HFFc6 (cell line): ENCODE measurements at regions not wholly inside any gene's neighbourhood (a gene's known extent, or its start where the extent isn't known, plus 50 kb on each side); places are given as distances from the start of the nearest gene placed in this dataset.

ENCODE experiments used
- DNase-seq: peaks from one replicate; pipeline ENCODE4 v3.0.0-alpha.2; 2018
- H3K27ac Mint-ChIP-seq: 2 replicates; pipeline ENCODE4 v1.8.0; 2020; ENCODE audit warnings: mild to moderate bottlenecking, mixed read lengths
- H3K27me3 Mint-ChIP-seq: 2 replicates; pipeline ENCODE4 v1.8.0; 2021; ENCODE audit warnings: mild to moderate bottlenecking, moderate library complexity, mixed read lengths; ENCODE audit not compliant: insufficient read depth
- H3K36me3 Mint-ChIP-seq: 2 replicates; pipeline ENCODE4 v1.8.0; 2021; ENCODE audit warnings: low read depth, mixed read lengths
- H3K4me1 Mint-ChIP-seq: 2 replicates; pipeline ENCODE4 v1.8.0; 2020; ENCODE audit warnings: low read depth, mixed read lengths
- H3K4me3 Mint-ChIP-seq: 2 replicates; pipeline ENCODE4 v1.8.0; 2020; ENCODE audit warnings: mild to moderate bottlenecking, moderate library complexity, mixed read lengths
- H3K9me3 Mint-ChIP-seq: 2 replicates; pipeline ENCODE4 v1.8.0; 2020; ENCODE audit warnings: mild to moderate bottlenecking, mixed read lengths
- TF ChIP-seq, protein P1 (sequence below): fragments of 200-600 bp; sonication (generic); IDR thresholded peaks from 2 replicates; pipeline ENCODE4 v1.5.0; 2021; ENCODE audit warnings: antibody characterized with exemption, mild to moderate bottlenecking

DNA sequence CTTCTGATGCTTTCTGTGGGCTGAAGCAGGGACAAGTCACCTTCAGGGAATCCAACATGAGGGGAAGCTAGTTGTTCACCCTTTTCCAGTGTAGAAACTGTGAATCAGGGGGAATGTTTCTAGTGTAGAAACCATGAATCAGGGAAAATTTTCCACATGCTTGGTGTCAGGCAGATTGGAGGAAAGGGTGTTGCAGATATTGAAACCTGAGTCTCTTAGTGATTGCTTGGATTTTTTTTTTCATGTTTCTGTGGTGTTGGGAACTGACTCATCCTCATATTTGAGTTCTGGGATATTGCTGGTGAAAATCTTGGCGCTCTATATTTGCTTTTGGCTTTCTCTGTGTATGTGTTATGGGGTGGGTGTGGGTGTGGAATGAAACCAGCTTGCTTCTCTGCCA is 144.5 kb upstream of the FBXO33 start:
- TF ChIP-seq, protein P1, sequence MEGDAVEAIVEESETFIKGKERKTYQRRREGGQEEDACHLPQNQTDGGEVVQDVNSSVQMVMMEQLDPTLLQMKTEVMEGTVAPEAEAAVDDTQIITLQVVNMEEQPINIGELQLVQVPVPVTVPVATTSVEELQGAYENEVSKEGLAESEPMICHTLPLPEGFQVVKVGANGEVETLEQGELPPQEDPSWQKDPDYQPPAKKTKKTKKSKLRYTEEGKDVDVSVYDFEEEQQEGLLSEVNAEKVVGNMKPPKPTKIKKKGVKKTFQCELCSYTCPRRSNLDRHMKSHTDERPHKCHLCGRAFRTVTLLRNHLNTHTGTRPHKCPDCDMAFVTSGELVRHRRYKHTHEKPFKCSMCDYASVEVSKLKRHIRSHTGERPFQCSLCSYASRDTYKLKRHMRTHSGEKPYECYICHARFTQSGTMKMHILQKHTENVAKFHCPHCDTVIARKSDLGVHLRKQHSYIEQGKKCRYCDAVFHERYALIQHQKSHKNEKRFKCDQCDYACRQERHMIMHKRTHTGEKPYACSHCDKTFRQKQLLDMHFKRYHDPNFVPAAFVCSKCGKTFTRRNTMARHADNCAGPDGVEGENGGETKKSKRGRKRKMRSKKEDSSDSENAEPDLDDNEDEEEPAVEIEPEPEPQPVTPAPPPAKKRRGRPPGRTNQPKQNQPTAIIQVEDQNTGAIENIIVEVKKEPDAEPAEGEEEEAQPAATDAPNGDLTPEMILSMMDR, result no peak
- Mint-ChIP-seq H3K4me1 (no peaks in the 10 kb centered on the region), H3K36me3 (no peaks in the 10 kb centered on the region), H3K27ac (no peak overlapping the region), H3K9me3 (peaks cover 22% of the 10 kb centered on the region), H3K4me3 (no peak overlapping the region), H3K27me3 (peaks cover 2% of the 10 kb centered on the region; the same call in 1 of the 2 replicates)
- no peak for DNase-seq

DNA sequence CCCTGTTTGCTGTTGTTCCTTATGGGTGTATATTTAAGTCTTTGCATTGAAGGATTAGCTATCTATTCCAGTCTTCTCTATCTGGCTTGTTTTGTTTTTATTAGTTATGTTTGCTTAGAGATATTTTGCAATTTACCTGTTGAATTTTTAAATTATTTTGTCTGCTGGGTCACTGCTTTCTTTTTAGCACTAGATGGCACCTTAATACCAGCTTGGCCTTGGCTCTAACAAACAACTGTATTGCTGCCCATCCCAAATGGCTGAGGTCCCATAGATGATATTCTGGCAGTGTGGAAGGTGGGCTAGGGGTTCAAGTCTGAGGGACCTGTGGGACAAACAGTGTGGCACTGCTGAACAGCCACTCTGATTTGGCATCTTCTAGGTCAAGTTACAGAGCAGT is 144.0 kb upstream of the FBXO33 start:
- Mint-ChIP-seq H3K36me3 (no peaks in the 10 kb centered on the region), H3K4me1 (no peaks in the 10 kb centered on the region), H3K27ac (no peak overlapping the region), H3K27me3 (peaks cover 2% of the 10 kb centered on the region; the same call in 1 of the 2 replicates), H3K4me3 (no peak overlapping the region), H3K9me3 (peaks cover 27% of the 10 kb centered on the region)
- DNase-seq, result no peak
- TF ChIP-seq, protein P1, result no peak

DNA sequence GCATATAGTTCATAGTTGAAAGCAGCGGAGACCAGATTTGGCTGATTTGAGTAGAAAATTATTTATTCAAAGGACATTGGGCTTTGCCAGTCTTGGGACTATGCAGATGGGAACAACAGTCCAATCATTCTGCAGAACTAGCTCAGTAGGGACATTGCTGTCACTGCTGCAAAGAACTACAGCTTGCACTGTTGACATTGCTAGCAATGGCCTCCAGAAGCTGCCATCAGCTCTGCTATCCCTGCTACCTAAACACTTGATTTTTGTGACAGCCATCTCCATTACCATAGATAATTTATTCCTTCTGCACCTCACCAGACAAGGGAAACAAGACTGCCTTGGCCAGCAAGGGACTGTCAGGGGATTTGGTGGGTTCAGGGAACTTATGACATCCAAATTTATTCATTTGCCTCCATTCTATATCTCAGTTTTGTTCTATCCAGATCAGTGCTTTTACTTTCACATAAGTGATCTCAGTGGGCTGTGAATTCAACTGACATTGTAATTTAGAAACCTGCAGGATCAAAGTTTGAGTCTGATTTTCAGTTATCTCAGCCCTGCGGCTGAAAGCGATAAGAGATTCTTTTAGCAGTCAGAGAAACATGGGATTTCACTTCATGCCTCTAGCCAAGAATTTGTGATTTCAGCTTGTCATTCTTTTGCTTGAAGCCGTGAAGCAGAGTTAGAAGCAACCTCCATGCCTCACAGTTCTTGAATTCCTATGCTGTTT is 136.7 kb upstream of the FBXO33 start:
- peaks cover 25% of the 10 kb centered on the region for H3K9me3 Mint-ChIP-seq
- H3K27me3 Mint-ChIP-seq, result no peaks in the 10 kb centered on the region; the same call in 1 of the 2 replicates
- TF ChIP-seq, protein P1, result no peak

DNA sequence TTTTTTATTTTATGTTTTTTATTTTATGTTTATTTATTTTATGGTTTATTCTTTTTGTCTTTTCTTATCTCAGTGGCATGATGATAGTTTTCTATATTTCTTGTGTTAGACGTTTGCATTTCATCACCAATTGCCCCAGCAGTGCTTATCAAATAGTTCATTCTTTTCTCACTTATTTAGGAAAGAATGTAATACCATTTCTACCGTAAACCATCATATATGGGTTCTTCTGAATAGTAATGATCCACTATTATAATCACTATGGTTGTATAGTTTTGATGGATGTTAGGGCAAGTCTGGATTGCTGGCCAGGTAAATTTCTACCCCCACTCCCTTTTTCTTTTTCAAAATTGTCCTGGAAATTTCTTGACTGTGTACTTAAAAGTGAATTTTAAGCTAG is 134.6 kb upstream of the FBXO33 start:
- Mint-ChIP-seq H3K27ac (no peak overlapping the region), H3K4me3 (no peak overlapping the region), H3K9me3 (peaks cover 16% of the 10 kb centered on the region), H3K27me3 (no peaks in the 10 kb centered on the region; the same call in 1 of the 2 replicates), H3K36me3 (no peaks in the 10 kb centered on the region), H3K4me1 (no peaks in the 10 kb centered on the region)
- DNase-seq, result no peak
- TF ChIP-seq, protein P1, result no peak

More for the DNA sequence above, 136.7 kb upstream of the FBXO33 start:
- no peaks in the 10 kb centered on the region for H3K4me1 Mint-ChIP-seq
- no peak overlapping the region for H3K4me3 Mint-ChIP-seq
- no peaks in the 10 kb centered on the region for H3K36me3 Mint-ChIP-seq
- H3K27ac Mint-ChIP-seq, result no peak overlapping the region
- no peak for DNase-seq

DNA sequence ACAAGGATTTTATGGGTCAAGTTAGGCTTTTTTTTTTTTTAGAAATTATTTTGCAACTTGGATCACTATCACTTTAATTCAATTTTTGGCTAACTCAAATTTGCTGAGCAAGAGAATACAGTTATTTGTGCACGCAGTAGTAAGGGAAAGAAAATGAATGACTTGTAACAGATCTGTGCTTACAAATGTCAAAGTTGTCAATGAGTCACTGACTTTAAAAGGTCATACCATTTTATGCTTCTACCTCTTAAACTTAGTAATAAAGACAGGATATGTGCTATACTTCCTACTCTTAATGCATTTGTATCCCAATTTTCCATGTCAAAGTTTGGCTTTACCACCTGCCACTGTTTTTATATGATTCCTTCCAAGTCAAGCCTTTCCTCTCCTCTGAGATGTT is 131.1 kb upstream of the FBXO33 start:
- TF ChIP-seq, protein P1, result no peak
- H3K9me3 Mint-ChIP-seq, result peaks cover 30% of the 10 kb centered on the region
- H3K4me1 Mint-ChIP-seq, result no peaks in the 10 kb centered on the region
- peaks cover 5% of the 10 kb centered on the region; the same call in 1 of the 2 replicates for H3K36me3 Mint-ChIP-seq
- no peak for DNase-seq
- H3K4me3 Mint-ChIP-seq, result no peak overlapping the region
- H3K27me3 Mint-ChIP-seq, result no peaks in the 10 kb centered on the region; the same call in 1 of the 2 replicates
- no peak overlapping the region for H3K27ac Mint-ChIP-seq
